ENCODE measurements at regions not wholly inside any gene's neighbourhood (a gene's known extent, or its start where the extent isn't known, plus 50 kb on each side); places are given as distances from the start of the nearest gene placed in this dataset.

DNA sequence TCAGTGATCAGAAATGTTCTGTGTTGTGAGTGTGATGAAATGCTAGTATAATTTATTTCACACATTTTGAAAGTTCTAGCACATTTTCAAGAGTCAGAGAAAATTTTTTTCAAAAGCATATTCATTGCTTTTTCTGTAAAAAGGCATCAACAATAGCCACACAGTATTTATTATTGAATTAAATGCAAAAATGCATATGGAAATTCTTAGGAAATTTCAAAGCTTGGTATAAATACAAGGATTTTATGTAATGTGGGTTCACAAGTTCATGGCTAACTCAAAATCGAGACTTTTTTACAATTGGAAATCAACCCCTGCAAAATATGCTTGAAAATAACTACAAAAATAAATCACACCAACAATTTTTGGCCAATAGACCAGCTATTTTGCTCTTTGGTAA is 302.0 kb upstream of the ECI2 start:
- no peak overlapping the region for H3K4me3 ChIP-seq (ENCODE audit: low read depth, low read length)
- in situ Hi-C loops (cut with HindIII; ENCODE audit: low sequenced_read_pairs), result no loop called here
- DNase-seq (ENCODE audit: low read depth, low spot score), result no peak
- TF ChIP-seq, protein P1, sequence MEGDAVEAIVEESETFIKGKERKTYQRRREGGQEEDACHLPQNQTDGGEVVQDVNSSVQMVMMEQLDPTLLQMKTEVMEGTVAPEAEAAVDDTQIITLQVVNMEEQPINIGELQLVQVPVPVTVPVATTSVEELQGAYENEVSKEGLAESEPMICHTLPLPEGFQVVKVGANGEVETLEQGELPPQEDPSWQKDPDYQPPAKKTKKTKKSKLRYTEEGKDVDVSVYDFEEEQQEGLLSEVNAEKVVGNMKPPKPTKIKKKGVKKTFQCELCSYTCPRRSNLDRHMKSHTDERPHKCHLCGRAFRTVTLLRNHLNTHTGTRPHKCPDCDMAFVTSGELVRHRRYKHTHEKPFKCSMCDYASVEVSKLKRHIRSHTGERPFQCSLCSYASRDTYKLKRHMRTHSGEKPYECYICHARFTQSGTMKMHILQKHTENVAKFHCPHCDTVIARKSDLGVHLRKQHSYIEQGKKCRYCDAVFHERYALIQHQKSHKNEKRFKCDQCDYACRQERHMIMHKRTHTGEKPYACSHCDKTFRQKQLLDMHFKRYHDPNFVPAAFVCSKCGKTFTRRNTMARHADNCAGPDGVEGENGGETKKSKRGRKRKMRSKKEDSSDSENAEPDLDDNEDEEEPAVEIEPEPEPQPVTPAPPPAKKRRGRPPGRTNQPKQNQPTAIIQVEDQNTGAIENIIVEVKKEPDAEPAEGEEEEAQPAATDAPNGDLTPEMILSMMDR (IDR thresholded peaks at IDR 0.05; ENCODE audit: low read depth, low read length), result no peak

DNA sequence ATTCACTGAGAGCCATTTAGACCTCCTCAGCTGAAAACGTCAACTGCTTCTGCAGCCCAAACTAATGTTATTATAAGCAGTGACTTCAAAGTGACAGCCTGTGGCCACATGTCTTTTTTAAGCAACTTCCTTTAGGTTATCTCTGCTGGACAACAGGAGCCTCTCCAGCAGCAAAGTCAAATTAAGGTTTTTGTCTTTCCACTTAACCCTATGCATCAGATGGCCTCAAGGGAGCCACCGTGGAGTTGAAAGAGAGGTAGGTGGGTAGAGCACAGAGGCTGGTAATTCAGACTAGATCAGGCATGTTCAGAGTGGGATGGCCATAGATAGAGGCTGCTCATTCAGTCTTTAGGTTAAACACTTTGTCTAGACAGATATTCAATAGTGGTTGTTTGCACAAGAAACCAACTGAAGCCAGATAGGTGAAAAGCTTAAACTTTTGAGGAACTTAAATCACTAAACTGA is 300.6 kb upstream of the ECI2 start:
- DNase-seq (ENCODE audit: low read depth, low spot score), result no peak
- in situ Hi-C loops (cut with HindIII; ENCODE audit: low sequenced_read_pairs), result no loop called here
- TF ChIP-seq, protein P1 (IDR thresholded peaks at IDR 0.05; ENCODE audit: low read depth, low read length), result no peak
- no peak overlapping the region for H3K4me3 ChIP-seq (ENCODE audit: low read depth, low read length)

DNA sequence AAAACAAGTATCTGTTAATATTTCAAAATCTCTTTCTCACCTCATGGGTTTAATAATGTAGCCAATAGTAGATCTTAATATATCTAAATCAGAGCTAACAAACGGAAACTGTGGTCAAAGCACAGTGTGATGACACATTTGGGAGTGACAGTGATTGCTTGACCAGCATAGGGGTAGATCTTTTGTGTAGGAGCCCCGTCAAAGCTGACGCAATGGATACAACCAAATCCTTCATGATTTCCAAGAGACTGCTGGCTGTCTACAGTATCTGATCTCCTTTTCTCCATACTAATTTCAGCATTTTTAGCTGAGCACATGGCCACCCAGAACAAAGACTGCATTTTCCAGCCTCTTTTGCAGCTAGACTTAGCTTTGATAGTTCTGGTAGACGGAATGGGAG is 299.3 kb upstream of the ECI2 start:
- H3K4me3 ChIP-seq (ENCODE audit: low read depth, low read length), result no peak overlapping the region
- DNase-seq (ENCODE audit: low read depth, low spot score), result no peak
- in situ Hi-C loops (cut with HindIII; ENCODE audit: low sequenced_read_pairs), result no loop called here
- TF ChIP-seq, protein P1 (IDR thresholded peaks at IDR 0.05; ENCODE audit: low read depth, low read length), result no peak

DNA sequence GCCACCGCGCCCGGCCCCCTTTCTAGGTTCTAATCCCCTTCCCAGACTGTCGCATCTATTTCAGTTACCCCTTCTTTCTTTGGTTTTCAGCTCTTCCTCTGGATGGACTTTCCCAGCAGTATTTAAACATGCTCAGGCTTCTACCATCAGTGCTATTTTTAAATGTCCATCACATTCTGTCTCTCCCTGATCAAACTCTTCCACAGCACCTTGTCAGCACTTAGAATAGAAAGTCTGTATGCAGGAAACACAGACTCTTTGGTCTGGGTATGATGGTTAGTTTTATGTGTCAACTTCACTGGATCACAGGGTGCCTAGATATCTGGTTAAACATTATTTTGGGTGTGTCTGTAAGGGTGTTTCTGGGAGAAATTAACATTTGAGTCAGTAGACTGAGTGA is 297.8 kb upstream of the ECI2 start:
- no peak overlapping the region for H3K4me3 ChIP-seq (ENCODE audit: low read depth, low read length)
- in situ Hi-C loops (cut with HindIII; ENCODE audit: low sequenced_read_pairs), result no loop called here
- TF ChIP-seq, protein P1 (IDR thresholded peaks at IDR 0.05; ENCODE audit: low read depth, low read length), result no peak
- DNase-seq (ENCODE audit: low read depth, low spot score), result no peak

DNA sequence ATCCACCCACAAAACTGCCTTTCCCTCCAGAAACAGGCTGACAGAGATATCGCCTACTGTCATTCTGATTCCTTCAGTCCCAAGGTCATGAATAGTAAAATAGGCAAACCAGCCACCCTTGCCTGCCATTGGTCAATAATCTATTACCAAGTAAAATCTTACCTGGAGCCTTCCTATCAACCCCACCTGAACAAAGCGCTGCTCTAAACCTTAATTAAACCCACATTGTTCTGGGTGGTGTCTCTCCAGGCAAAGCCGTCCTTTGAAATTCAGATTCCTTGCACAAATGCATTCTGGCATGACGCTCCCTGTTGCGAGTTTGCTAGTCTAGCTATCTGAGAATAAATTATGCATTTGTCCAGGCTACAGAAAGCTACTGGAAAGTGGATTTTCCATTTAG is 291.6 kb upstream of the ECI2 start:
- in situ Hi-C loops (cut with HindIII; ENCODE audit: low sequenced_read_pairs), result no loop called here
- no peak overlapping the region for H3K4me3 ChIP-seq (ENCODE audit: low read depth, low read length)
- DNase-seq (ENCODE audit: low read depth, low spot score), result no peak
- TF ChIP-seq, protein P1 (IDR thresholded peaks at IDR 0.05; ENCODE audit: low read depth, low read length), result no peak

DNA sequence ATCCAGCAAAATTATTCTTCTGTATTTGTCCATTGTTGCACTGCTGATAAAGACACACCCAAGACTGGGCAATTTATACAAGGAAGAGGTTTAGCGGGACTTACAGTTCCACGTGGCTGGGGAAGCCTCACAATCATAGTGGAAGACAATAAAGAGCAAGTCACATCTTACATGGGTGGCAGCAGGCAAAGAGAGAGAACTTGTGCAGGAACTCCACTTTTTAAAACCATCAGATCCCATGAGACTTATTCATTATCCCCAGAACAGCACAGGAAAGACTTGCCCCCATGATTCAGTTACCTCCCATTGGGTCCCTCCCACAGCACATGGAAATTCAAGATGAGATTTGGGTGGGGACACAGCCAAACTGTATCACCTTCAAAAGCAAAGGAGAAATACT is 286.5 kb upstream of the ECI2 start:
- in situ Hi-C loops (cut with HindIII; ENCODE audit: low sequenced_read_pairs), result no loop called here
- TF ChIP-seq, protein P1 (IDR thresholded peaks at IDR 0.05; ENCODE audit: low read depth, low read length), result no peak
- DNase-seq (ENCODE audit: low read depth, low spot score), result no peak
- H3K4me3 ChIP-seq (ENCODE audit: low read depth, low read length), result no peak overlapping the region
